MCF 10A (cell line): ENCODE measurements at regions not wholly inside any gene's neighbourhood (a gene's known extent, or its start where the extent isn't known, plus 50 kb on each side); places are given as distances from the start of the nearest gene placed in this dataset.

Source experiments
- BruUV-seq: library from RNA; stranded (reverse); fragments of 400-500 nt; replicated peaks from 2 replicates; lab custom pipeline; 2021; lab: Mats Ljungman, UMichigan
- CTCF ChIA-PET: fragments of 300-600 bp; sonication (Branson Sonifier 250); formaldehyde crosslinking; extraction: SDS; loops from one replicate; lab custom pipeline; 2021; ENCODE audit warnings: antibody characterized with exemption, inconsistent platforms; lab: Yijun Ruan, JAX
- POLR2A ChIA-PET: fragments of 300-600, 350-650 bp; sonication (Branson Sonifier 250); formaldehyde crosslinking; extraction: SDS; loops from one replicate; lab custom pipeline; 2020; ENCODE audit warnings: antibody characterized with exemption, inconsistent platforms; lab: Yijun Ruan, JAX
- DNase-seq: peaks from one replicate; pipeline ENCODE4 v3.0.0-alpha.2; 2018; ENCODE audit not compliant: unreplicated experiment
- H3K27ac Mint-ChIP-seq: one replicate; pipeline ENCODE4 v1.8.0; 2022; ENCODE audit warnings: mild to moderate bottlenecking, low read depth, mixed read lengths; ENCODE audit not compliant: unreplicated experiment
- H3K27me3 Mint-ChIP-seq: one replicate; pipeline ENCODE4 v1.8.0; 2022; ENCODE audit warnings: mixed read lengths; ENCODE audit not compliant: insufficient read depth, unreplicated experiment
- H3K36me3 Mint-ChIP-seq: one replicate; pipeline ENCODE4 v1.8.0; 2022; ENCODE audit warnings: mild to moderate bottlenecking, moderate library complexity, mixed read lengths; ENCODE audit not compliant: insufficient read depth, unreplicated experiment
- H3K4me1 Mint-ChIP-seq: one replicate; pipeline ENCODE4 v1.8.0; 2022; ENCODE audit warnings: mixed read lengths; ENCODE audit not compliant: insufficient read depth, unreplicated experiment
- H3K4me3 Mint-ChIP-seq: one replicate; pipeline ENCODE4 v1.8.0; 2022; ENCODE audit warnings: mild to moderate bottlenecking, moderate library complexity, mixed read lengths; ENCODE audit not compliant: unreplicated experiment
- H3K9me3 Mint-ChIP-seq: one replicate; pipeline ENCODE4 v1.8.0; 2022; ENCODE audit warnings: mixed read lengths; ENCODE audit not compliant: unreplicated experiment
- CTCF ChIP-seq: fragments of 200-600 bp; IDR thresholded peaks from one replicate; pipeline ENCODE4 v1.8.0; 2022; ENCODE audit warnings: antibody characterized with exemption, mild to moderate bottlenecking; ENCODE audit not compliant: unreplicated experiment
- intact Hi-C: fragments of 100-400 bp; cut with micrococcal nuclease; formaldehyde crosslinking; loops from 2 replicates; pipeline ENCODE4 v1.14.1; 2022

GRCh38 chr9:29861803-29862202 is 2288.5 kb upstream of the C9orf72 start:
- Mint-ChIP-seq H3K9me3 (peaks cover 5% of the 10 kb centered on the region), H3K27ac (no peak overlapping the region), H3K27me3 (no peaks in the 10 kb centered on the region), H3K36me3 (no peaks in the 10 kb centered on the region), H3K4me1 (no peaks in the 10 kb centered on the region), H3K4me3 (no peak overlapping the region)
- intact Hi-C loops, result no loop called here
- ChIA-PET CTCF (no interaction called here), POLR2A (interaction anchor here (0.6 kb wide), 1 partner anchor 97 kb away, joined by 4 read pairs; no protein-coding TSS in a partner anchor)
- no peak for TF ChIP-seq CTCF
- no TSS peak for BruUV-seq
- DNase-seq, result no peak

- no peak for TF ChIP-seq CTCF
- no peak for DNase-seq
- H3K27ac Mint-ChIP-seq, result no peak overlapping the region
- BruUV-seq, result no TSS peak
- H3K36me3 Mint-ChIP-seq, result no peaks in the 10 kb centered on the region
- H3K4me1 Mint-ChIP-seq, result no peaks in the 10 kb centered on the region
- ChIA-PET CTCF (interaction anchor here (0.5 kb wide), 1 partner anchor 26 kb away, joined by 3 read pairs; no protein-coding TSS in a partner anchor), POLR2A (no interaction called here)
- intact Hi-C loops, result no loop called here
- no peaks in the 10 kb centered on the region for H3K27me3 Mint-ChIP-seq
- peaks cover 19% of the 10 kb centered on the region for H3K9me3 Mint-ChIP-seq
- H3K4me3 Mint-ChIP-seq, result no peak overlapping the region
These were observed 2292.6 kb upstream of the C9orf72 start for GRCh38 chr9:29865764-29866313.

- H3K4me1 Mint-ChIP-seq, result no peaks in the 10 kb centered on the region
- H3K27ac Mint-ChIP-seq, result no peak overlapping the region
- intact Hi-C loops, result no loop called here
- TF ChIP-seq CTCF, result no peak
- peaks cover 19% of the 10 kb centered on the region for H3K9me3 Mint-ChIP-seq
- no peaks in the 10 kb centered on the region for H3K36me3 Mint-ChIP-seq
- H3K4me3 Mint-ChIP-seq, result no peak overlapping the region
- no peak for DNase-seq
- ChIA-PET POLR2A (no interaction called here), CTCF (interaction anchor here (0.5 to 1.0 kb wide), 2 partner anchors 15 to 26 kb away, joined by 3 to 4 read pairs; no protein-coding TSS in a partner anchor)
- no peaks in the 10 kb centered on the region for H3K27me3 Mint-ChIP-seq
- BruUV-seq, result no TSS peak
These were observed 2293.3 kb upstream of the C9orf72 start for GRCh38 chr9:29866556-29866955.

- H3K27me3 Mint-ChIP-seq, result no peaks in the 10 kb centered on the region
- BruUV-seq, result no TSS peak
- no peaks in the 10 kb centered on the region for H3K4me1 Mint-ChIP-seq
- H3K36me3 Mint-ChIP-seq, result no peaks in the 10 kb centered on the region
- ChIA-PET CTCF (no interaction called here), POLR2A (no interaction called here)
- no peak for DNase-seq
- no peak overlapping the region for H3K4me3 Mint-ChIP-seq
- TF ChIP-seq CTCF, result no peak
- intact Hi-C loops, result no loop called here
- peaks cover 13% of the 10 kb centered on the region for H3K9me3 Mint-ChIP-seq
- H3K27ac Mint-ChIP-seq, result no peak overlapping the region
These were observed 2300.3 kb upstream of the C9orf72 start for GRCh38 chr9:29873579-29873978.
